Adrenal gland (tissue), 5 donors: ENCODE measurements at regions not wholly inside any gene's neighbourhood (a gene's known extent, or its start where the extent isn't known, plus 50 kb on each side); places are given as distances from the start of the nearest gene placed in this dataset.

Experiments
- CTCF ChIP-seq, 6 experiments: fragments of 450-650 bp in 4 of 6; fragments of 200-600 bp in 2 of 6; sonication (generic) in 1 of 6; IDR thresholded peaks; 1 replicate in 5 of 6; 2 replicates in 1 of 6; pipeline versions ENCODE4 v1.5.1 to v1.8.0; 2016 to 2021; ENCODE audit warnings: antibody characterized with exemption in 6 of 6, mild to moderate bottlenecking in 2 of 6, moderate library complexity in 1 of 6
- POLR2A ChIP-seq, 2 donors: fragments of 450-650 bp; IDR thresholded peaks; one replicate each; pipeline ENCODE4 v1.6.1; 2017; ENCODE audit warnings: antibody characterized with exemption in 2 of 2, mild to moderate bottlenecking in 2 of 2, moderate library complexity in 1 of 2
- donor health status: DM: no; HTN: no; CAD: no.

- no peak for TF ChIP-seq CTCF (IDR thresholded peaks at IDR 0.05)
- no peak for TF ChIP-seq POLR2A (IDR thresholded peaks at IDR 0.05)
These were observed 406.5 kb upstream of the THBS1 start for GRCh38 chr15:39174332-39174731.
